ENCODE measurements at regions not wholly inside any gene's neighbourhood (a gene's known extent, or its start where the extent isn't known, plus 50 kb on each side); places are given as distances from the start of the nearest gene placed in this dataset.
"Not testable (repeated sequence)": the region's sequence is repeated elsewhere in the genome, so short reads cannot be mapped to it uniquely, and the experiment has no call there.

DNA sequence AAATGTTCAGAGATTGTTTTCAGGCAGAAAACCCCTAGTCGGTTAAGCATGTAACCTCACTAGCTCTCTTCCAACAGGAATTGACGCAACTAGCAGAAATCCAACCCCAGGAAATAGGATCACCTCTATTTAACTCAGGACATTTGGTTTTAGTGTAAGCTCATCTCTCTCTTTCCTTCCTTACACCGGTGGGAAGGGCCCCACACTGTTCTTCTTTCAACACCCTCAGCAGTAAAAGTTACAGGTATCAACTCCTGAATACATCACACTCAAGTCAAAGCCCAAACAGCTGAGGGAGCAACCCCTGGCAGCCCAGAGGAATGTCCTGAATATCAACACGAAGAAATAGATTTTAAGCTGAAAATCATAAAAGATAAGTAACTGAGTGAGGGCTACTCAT lies 191.2 kb upstream of the KIF2B start:
- no peak for DNase-seq

DNA sequence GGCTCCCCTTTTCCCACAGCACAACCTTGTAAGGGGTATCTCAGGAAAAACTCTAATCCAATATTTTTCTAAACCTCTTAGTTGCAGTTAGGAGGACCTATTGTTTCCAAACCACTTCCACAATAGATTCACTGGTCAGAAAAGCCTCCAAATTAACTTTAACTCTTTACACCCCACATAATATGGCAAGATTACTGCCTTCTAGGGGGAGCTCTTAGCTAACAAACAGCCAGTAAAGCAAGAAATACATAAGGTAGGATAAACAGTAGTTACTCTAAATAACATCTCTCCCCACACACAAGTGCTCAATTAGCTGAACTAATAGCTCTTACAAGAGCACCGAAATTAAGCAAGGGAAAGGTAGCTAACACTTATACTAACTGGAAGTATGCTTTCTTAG lies 192.1 kb upstream of the KIF2B start:
- DNase-seq = no peak

DNA sequence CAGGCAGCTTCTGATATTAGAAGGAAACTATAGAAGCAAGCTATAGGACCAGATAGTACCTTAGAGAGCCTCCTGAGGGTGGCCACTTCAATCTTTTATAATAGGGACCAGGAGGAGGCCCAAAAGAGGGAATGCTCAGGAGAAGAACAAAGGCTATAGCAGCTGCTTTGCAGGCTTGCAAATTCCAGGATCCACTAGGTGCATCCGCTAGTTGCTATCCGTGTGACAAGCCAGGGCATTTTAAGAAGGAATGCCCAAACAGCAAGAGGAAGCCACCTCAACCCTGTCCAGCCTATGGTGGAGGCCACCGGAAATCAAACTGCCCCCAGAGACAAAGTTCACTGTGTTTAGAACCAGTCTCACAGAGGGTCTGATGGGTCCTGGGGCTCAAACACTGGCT lies 192.6 kb upstream of the KIF2B start:
- no peak for DNase-seq

DNA sequence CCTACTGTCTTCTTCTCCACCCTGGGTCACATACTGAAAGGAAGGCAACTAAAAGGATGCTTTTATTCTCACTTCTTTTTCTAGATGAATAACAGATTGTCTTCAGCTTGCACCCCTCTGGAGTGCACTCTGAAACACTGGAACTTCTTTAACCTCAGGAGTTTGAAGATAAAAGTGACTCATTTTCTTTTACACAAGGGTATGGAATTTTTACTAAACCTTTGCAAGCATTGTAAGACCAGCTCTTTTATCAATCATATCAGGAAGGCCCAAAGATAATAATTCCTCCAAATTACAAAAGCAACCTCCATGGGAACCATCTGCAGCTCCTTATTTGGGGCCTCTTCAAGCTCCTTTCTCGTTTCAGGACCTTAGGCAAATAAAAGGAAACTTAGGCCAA lies 193.5 kb upstream of the KIF2B start:
- no peak for DNase-seq

DNA sequence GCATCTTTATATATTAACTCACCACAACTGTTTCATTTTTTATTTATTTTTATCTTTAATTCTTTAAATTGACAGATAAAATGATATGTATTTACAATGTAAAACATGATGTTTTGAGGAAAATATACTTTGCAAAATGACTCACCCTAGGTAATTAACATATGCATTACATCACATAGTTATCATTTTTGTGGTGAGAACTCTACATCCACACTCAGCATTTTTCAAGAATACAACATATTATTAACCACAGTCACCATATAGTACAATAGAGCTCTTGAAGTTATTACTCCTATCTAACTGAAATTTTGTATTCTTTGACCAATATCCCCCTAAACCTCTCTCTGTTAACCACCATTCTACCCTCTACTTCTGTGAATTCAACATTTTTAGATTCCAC lies 194.7 kb upstream of the KIF2B start:
- no peak for DNase-seq

DNA sequence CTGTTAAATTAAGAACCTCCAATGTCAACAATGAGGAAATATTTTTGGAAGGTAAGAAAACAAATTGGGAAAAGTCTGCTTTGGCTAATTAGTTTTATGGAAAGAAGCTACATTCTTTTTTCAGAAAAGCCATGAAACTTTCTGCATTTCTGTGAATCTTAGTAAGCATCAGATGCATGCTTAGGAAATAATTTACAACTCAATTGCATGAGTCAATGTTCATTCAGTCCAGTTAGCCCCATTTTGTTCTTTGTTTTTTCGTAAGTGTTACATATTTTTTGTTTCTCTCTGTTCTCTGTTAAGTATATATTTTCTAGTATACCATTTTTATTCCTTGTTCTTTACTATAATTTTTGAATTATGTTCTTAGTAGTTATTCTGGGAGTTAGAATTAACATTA lies 195.2 kb upstream of the KIF2B start:
- DNase-seq = no peak

DNA sequence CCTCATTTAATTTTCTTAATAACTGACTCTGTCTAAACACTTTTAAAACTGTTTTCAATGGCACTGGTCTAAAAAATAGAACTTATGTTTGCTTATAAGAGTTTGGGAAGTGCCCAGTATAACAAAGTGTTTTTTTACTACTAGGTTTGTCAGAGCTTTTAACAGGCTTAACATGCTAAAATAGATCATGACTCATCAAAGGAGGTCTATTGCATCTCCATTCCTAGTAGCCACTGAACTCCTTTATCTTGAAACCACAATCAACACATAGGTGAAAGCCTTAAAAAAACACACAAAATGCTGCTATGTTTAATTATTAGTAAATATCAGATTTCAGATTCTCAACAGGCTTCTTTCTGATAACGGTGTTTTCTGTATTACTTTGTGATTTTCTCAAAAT lies 196.4 kb upstream of the KIF2B start:
- peak; percentile 4 for DNase-seq

DNA sequence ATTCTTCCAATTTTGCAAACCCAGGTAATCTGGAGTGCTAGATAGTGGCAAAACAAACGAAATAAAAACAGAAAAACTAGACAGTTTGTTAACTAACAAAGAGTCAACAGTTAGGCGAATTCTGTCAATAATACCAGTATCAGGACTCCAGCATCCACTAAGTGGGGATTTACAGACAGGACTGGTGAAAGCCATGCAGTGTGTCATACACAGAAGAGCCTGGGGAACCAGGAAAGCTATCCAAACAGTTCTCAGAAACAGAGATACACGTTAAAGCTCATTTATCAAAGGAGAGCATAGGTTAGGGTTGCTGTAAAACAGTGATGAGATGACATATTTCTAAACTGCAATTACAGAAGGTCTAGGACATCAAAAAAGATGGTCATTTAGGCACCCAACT lies 203.7 kb upstream of the KIF2B start:
- no peak for DNase-seq

DNA sequence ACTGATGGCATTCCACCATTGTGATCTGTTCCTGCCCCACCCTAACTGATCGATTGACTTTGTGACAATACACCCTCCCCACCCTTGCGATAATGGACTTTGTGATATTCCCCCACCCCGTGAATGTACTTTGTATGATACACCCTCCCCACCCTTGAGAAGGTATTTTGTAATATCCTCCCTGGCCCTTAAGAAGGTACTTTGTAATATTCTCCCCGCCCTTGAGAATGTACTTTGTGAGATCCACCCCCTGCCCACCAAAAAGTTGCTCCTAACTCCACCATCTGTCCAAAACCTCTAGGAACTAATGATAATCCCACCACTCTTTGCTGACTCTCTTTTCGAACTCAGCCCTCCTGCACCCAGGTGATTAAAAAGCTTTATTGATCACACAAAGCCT lies 214.5 kb upstream of the KIF2B start:
- DNase-seq = not testable (repeated sequence)

DNA sequence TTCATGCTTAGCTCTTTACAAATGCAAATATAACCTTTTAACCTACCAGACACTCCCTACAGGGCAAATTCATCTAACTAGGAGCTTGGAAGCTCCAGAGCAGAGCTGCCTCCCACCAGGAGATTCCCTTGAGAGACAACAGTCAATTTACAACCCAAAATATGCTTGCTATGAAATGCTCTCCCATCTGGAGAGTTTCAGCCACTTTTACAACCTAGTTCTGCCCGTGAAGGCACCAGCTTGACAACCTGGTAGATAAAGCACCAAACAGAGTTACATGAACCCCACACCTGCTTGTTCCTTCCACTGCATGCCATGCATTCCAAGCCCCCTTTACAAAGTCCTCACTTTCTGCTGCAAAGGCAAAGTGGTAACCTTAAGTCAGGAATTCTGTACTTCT lies 215.3 kb upstream of the KIF2B start:
- no peak for DNase-seq

DNA sequence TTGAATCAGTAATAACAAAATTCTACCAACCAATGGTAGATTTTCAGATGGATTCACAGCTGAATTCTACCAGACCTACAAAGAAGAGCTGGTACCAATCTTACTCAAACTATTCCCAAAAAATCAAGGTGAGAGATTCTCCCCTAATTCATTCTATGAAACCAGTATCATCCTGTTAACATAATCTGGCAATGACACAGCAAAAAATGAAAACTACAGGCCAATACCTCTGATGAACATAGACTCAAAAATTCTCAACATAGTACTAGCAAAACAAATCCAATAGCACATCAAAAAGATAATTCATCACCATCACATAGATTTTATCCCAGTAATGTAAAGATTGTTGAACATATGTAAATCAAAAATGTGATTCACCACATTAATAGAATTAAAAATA lies 234.4 kb upstream of the KIF2B start:
- no peak for DNase-seq

DNA sequence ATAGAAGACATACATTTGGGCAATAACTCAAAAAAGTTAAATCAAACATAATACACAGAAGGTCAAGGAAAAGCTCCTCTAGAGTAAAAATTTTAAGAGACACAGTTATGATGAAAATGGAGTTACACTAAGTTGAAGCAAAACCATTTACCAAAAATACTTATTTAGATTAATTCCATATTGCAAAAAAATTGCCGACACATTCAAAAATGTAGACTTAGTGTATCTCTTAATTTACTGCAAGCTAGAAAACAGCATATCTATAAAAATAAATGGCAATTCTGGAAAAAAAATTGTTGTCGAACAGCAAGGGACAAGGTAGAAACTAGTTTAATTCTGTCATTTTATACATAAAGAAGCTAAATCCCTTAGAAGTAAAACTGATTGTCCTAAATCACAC lies 248.7 kb upstream of the KIF2B start:
- no peak for DNase-seq

DNA sequence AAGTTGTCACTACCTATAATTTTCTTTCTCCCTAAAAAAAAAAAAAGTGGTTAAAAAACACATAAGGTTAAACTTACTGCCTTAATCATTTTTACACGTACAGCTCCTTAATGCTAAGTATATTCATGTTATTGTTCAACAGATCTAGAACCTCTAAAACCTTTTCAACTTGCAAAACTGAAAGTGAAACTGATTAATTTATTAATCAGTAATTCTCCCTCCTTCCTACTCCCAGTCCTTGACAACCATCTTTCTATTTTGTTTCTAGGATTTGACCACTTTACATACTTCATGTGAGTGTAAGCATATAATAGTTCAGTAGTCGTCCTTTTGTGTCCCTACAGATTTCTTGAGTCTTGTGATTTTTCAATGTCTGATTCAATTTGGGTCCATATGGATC lies 251.4 kb upstream of the KIF2B start:
- DNase-seq = no peak

DNA sequence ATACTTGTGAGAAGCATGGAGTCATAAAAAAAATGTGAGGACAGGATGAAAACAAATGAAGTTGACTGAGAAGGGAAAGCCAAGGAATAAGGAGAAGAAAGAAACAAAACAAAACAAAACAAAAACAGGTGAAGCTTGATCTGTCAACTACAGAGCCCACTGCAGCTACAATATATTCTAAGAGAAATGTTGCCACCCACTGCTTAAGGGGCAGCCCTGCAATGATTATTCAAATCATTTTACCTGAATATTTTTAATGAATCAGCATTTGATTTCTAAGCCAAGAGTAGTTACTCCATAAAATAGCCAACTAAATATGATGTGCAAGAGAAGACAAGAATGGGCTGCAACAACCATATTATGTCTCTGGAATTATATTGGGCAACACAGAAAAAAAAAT lies 252.0 kb upstream of the KIF2B start:
- no peak for DNase-seq

DNA sequence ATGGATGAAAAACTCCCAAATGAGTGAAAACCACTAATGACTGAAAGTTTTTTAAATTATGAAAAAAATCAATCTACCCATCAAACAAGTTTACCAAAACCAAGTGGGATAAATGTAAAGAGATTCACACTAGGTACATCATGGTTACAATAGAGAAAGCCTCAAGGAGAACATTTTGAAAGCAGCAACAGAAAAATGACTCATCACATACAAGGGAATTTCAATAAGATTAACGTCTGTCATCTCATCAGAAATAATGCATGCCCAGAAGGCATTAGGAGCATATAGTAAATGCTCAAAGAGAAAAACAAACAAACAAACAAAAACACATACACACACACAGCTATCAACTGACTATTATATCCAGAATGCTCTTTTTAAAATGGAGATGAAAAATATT lies 261.8 kb upstream of the KIF2B start:
- no peak for DNase-seq

DNA sequence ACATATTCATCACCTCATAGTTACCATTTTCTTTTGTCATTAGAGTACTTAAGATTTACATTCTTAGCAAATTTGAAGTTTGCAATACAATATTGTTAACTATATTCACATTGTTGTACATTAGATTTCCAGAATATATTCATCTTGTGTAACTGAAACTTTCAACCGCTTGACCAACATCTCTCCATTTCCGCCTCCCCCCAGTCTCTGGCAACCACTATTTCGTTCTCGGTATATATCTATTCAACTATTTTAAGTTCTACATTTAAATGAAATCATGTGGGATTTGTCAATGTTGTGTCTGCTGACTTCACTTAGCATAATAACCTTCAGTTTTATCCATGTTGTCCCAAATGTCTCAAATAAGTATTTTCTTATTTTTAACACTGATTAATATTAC lies 274.5 kb upstream of the KIF2B start:
- DNase-seq = no peak

DNA sequence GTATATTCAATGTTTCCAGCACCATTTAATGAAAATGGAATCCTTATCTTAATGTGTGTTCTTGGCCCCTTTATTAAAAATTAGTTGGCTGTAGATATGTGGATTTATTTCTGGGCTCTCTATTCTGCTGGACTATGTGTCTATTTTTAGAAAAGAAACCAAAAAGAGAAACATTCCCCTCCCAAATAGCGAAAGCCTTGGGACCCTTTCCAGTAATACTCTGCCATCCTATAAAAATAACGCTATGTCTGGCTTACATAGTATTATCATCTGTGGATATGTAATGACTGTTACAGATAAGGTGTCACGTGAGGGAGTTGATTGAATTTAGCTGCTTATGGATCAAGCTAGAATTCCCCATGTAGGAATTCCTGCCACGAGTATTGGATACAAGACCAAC lies 279.3 kb upstream of the KIF2B start:
- no peak for DNase-seq

DNA sequence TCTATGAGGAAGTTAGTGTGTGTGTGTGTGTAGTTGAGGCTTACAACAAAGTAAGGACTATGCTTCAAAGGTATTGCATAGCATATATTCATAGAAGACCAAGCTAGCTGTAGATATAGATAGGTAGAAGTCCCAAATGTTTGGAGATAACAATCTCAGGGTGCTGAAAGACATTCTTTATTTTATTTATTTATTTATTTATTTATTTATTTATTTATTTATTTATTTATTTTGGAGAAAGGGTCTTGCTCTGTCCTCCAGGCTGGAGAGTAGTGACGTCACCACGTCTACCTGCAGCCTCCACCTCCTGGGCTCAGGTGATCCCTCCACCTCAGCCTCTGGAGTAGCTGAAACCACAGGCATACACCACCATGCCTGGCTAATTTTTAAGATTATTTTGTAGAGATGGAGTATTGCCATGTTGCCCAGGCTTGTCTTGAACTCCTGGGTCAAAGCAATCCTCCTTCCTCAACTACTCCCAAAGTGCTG lies 284.6 kb upstream of the KIF2B start:
- DNase-seq = no peak

DNA sequence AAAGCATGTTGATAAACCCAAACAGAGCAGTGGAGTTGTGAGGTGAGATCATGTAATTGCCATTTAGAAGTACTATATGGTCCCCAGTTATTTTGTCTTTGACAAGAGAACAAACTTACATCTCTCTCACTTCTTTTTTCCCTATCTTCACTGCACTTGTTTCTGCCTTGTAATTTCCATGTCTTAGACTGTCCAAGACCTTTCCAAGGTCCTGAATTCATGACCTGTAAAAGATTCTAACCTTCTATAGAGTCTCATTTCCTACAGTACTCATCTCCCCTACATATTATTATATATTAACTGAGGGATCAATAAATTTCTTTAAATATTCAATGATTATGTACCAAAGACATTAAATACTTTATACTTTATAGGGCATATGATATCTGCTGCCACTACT lies 295.3 kb upstream of the KIF2B start:
- DNase-seq = no peak

DNA sequence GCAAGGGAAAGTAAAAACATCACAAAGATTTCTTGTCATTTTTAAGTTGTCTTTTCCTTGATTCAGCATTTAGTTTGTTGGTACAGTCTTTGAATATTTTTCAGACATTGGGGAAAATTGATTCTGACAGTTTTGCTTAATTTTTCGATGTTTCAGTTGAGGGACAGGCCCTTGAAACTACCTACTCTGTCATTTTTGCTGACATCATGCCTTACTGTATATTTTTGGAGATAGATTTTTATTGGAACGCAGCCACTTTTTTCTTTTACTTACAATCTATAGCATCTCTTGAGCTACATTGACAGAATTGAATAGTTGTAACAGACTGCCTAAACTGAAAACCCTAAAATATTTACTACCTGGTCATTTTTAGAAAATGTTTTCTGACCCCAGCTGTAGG lies 297.1 kb upstream of the KIF2B start:
- no peak for DNase-seq

DNA sequence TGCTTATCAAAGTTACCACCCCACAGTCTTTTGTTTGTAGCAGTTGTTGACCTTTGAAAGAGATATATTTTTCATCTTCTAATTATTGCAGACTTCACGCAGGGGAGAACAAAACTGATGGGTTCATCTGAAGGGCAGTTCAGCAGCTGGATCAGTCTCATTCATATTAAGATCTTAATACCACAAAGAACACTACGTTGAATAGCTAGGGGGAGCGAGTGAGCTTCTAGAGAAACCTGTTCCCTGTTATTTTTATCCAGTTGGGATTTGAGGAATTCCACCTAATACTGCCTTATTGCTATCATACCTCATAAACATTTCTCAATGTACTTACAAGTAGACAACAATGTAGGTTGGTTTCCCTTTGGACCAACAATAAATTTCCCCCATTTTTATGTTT lies 306.1 kb upstream of the KIF2B start:
- DNase-seq = no peak

DNA sequence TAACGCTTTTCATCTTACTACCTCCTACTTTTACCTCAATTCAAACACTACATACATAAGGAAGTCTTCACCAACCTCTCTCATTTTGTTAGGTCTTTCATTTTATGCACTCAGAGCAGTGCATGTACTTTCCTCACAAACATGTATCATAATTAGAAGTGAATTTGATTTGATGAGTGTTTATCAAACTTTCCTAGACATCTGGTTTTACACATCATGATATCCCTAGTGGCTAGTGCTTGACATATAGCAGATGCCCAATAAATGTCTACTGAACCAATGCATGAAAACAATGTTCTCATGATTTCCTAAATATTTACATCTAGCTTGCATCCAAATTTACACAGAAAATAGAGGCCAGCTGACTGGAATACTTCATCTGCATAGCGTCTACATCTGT lies 323.4 kb upstream of the KIF2B start:
- no peak for DNase-seq

DNA sequence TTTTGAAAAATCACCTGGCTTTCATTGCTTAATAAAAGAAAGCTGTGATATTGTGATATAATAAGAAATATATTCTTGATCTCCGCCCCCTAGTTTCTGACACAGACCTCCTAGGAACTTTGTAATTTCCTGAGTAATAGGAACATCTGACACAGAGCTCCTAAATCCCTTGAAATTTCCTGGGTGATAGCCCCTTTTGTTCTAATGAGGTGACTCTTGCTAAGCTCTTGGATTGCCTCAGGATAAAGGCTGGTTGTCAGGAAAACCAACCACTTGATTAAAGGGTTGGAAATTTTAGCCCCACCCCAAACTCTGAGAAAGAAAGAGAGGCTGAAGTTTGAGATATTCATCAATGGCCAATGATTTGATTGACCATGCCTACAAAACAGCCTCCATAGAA lies 326.4 kb upstream of the KIF2B start:
- no peak for DNase-seq

DNA sequence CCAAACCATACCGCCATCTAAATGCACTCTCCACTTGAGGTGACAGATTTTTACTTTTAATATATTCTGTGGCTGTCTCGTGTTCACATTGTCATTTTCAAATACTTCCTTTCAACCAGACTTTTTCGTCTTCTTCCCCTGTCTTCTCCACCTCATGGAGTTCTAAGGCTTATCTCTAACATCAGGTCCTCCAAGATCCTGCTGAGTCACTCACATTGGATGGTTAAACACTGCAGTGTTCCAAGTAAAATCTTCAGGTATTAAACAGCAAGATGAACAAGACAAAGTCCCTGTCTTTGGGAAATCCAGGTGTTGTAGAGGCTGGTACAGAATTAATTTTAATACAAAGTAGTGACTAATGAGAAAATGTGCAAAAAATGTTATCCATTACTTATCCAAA lies 330.2 kb upstream of the KIF2B start:
- no peak for DNase-seq

DNA sequence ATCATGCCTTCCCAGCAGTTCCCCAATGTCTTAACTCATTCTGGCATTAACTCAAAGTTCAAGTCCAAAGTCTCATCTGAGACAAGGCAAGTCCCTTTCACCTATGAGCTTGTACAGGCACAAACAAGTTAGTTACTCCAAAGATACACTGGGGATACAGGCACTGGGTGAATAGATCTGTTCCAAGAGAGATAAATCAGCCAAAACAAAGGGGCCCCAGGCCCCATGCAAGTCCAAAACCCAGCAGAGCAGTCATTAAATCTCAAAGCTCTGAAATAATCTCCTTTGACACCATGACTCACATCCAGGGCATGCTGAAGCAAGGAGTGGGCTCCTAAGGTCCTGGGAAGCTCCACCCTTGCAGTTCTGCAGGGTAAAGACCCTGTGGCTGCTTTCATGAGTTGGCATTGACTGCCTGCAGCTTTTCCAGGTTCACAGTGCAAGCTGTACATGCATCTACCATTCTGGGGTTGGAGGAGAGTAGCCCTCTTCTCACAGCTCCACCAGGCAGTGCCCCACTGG lies 332.2 kb upstream of the KIF2B start:
- no peak for DNase-seq

DNA sequence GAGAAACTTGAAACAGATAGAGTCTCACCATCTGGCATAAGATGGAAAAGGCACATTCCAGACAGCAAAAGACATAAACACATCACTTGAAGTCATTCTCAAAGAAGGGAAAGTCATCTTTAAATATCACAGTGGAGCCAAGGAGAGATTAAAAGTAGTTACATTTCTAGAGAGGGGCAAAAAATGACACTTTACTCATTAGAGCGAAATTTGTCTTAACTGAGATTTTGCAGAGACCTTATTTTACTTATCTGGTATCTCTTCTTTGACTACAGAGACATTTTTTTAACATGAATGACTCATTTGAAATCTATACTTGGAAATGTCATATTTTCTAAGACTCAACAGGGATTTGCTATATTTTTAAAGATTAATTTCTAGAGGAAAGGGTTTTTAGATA lies 339.0 kb upstream of the KIF2B start:
- DNase-seq = no peak
